Activated CD4-positive, alpha-beta T cell treated with anti-CD3 and anti-CD28 coated beads, Interleukin-2, Interleukin-4, amounts not matched to agents 100 ng/mL and 50 ng/mL, durations not matched to agents 16 hours and 8 hours (primary cell): ENCODE measurements at regions not wholly inside any gene's neighbourhood (a gene's known extent, or its start where the extent isn't known, plus 50 kb on each side); places are given as distances from the start of the nearest gene placed in this dataset.
A peak's percentile ranks its signal among the peaks of the same experiment; 100 is the strongest.

ENCODE experiments used
- DNase-seq: peaks from one replicate; pipeline ENCODE4 v3.0.0-alpha.2; 2020; ENCODE audit warnings: low spot score

DNA sequence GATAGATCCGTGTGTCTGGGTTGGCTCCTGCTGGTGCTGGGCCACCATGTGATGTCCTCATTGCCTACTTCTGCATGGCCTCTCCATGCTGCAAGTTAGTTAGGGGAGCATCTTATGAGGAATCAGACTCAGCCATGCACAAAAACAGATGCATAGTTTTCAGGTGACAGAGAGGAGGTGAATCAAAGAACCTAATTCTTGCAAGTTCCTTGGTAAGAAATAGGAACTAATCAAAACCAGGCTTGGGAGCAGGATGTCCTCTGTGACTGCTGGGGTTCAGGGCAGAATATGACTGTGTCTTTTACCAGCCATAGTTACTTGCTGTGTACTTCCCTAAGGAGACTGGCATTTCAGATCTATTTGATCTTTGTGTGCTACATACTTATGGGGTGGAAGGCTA, 61.6 kb downstream of the C9orf152 start:
- no peak for DNase-seq

DNA sequence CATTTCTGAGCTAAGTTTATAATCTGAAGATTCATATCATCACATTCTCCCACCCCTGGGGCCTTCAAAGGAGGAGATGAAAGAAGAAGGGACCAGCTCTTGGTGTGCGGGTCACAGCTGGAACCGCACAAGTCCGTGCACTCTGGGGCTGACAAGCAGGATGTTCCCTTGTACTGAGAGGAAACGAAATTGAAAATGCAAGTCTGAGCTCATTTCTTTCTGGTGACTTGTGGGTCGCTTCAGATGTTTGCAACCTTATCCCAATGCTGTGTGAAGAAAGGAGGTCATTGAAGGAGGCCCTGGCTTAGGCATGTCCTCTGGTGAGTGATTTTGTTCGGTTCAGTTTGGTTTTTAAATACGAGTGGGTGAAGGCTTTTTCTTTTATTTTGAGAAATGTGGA, 59.6 kb downstream of the C9orf152 start:
- peak; percentile 89 for DNase-seq

DNA sequence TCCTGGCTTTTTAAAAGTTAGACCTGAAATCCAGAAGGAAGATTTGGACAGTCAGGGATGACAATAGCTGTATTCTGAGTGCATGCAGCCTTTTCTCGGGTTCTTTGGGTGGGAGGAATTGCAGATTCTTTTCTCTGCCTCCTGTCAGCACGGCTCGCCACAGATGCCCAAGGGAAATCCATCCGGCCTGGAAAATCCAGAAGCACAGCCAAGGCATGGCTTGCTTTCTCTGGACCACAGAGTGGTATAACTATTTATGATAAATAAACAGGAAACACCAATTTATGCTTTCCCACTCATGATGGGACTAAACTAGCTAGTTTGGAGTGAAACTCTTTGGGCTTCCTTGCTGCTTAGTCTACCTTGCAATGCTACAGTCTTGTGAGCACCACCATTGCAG, 59.1 kb downstream of the C9orf152 start:
- DNase-seq = no peak
